ENCODE measurements at regions not wholly inside any gene's neighbourhood (a gene's known extent, or its start where the extent isn't known, plus 50 kb on each side); places are given as distances from the start of the nearest gene placed in this dataset.
A peak's percentile ranks its signal among the peaks of the same experiment; 100 is the strongest.
"Not testable (repeated sequence)": the region's sequence is repeated elsewhere in the genome, so short reads cannot be mapped to it uniquely, and the experiment has no call there.

- no peaks in the 10 kb centered on the region for H4K20me1 ChIP-seq (ENCODE audit: control insufficient read depth, extremely low read depth, insufficient read depth, low read length)
- no peaks in the 10 kb centered on the region for H3K79me2 ChIP-seq (ENCODE audit: control insufficient read depth, insufficient read depth, low read length)
- FAIRE-seq (no peak), DNase-seq (ENCODE audit: low read depth, low spot score) (no peak)
- TF ChIP-seq, protein P1, sequence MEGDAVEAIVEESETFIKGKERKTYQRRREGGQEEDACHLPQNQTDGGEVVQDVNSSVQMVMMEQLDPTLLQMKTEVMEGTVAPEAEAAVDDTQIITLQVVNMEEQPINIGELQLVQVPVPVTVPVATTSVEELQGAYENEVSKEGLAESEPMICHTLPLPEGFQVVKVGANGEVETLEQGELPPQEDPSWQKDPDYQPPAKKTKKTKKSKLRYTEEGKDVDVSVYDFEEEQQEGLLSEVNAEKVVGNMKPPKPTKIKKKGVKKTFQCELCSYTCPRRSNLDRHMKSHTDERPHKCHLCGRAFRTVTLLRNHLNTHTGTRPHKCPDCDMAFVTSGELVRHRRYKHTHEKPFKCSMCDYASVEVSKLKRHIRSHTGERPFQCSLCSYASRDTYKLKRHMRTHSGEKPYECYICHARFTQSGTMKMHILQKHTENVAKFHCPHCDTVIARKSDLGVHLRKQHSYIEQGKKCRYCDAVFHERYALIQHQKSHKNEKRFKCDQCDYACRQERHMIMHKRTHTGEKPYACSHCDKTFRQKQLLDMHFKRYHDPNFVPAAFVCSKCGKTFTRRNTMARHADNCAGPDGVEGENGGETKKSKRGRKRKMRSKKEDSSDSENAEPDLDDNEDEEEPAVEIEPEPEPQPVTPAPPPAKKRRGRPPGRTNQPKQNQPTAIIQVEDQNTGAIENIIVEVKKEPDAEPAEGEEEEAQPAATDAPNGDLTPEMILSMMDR (optimal IDR thresholded peaks at IDR 0.05 in 1 of 3, IDR thresholded peaks at IDR 0.05 in 1 of 3, conservative IDR thresholded peaks at IDR 0.05 in 1 of 3; ENCODE audit: extremely low read depth in 1 of 3, insufficient read depth in 2 of 3, low read length in 3 of 3): no peak
- TF ChIP-seq EZH2 (IDR thresholded peaks at IDR 0.05; ENCODE audit: low read length): no peak
- no peak overlapping the region for H2AFZ ChIP-seq (ENCODE audit: control insufficient read depth, low read length)
- H3K27ac ChIP-seq (ENCODE audit: control insufficient read depth, insufficient read depth, low read length): no peak overlapping the region
- no peaks in the 10 kb centered on the region for H3K36me3 ChIP-seq (ENCODE audit: control insufficient read depth in 2 of 2, extremely low read depth in 1 of 2, insufficient read depth in 2 of 2, low read length in 2 of 2)
- no peak overlapping the region for H3K4me3 ChIP-seq (ENCODE audit: control insufficient read depth in 2 of 3, extremely low read depth in 1 of 3, insufficient read depth in 2 of 3, low read depth in 1 of 3, low read length in 3 of 3)
- H3K9me1 ChIP-seq (ENCODE audit: control insufficient read depth, extremely low read depth, insufficient read depth, low read length): no peaks in the 10 kb centered on the region
- H3K27me3 ChIP-seq (ENCODE audit: control insufficient read depth, extremely low read depth, insufficient read depth, low read length): no peaks in the 10 kb centered on the region
- H3K4me2 ChIP-seq (ENCODE audit: control insufficient read depth, extremely low read depth, insufficient read depth, low read depth, low read length): no peak overlapping the region
- H3K9me3 ChIP-seq (ENCODE audit: control insufficient read depth, low read depth, low read length): no peaks in the 10 kb centered on the region
- no peaks in the 10 kb centered on the region for H3K4me1 ChIP-seq (ENCODE audit: control insufficient read depth, extremely low read depth, insufficient read depth, low read length)
- dilution Hi-C loops (cut with MboI; ENCODE audit: extremely low pct_ligation_motif_present, low sequenced_read_pairs): loop anchor here (25.0 kb wide), 1 partner anchor 561 kb away; no protein-coding TSS in a partner anchor
- H3K9ac ChIP-seq (ENCODE audit: control insufficient read depth, extremely low read depth, insufficient read depth, low read length): no peak overlapping the region
These were observed 514.8 kb downstream of the SLC6A15 start for GRCh38 chr12:84397846-84398245.

- FAIRE-seq: no peak
- Histone ChIP-seq H3K79me2 (ENCODE audit: control insufficient read depth, insufficient read depth, low read length) (no peaks in the 10 kb centered on the region), H3K9me3 (ENCODE audit: control insufficient read depth, low read depth, low read length) (no peaks in the 10 kb centered on the region), H3K4me1 (ENCODE audit: control insufficient read depth, extremely low read depth, insufficient read depth, low read length) (no peaks in the 10 kb centered on the region), H3K9me1 (ENCODE audit: control insufficient read depth, extremely low read depth, insufficient read depth, low read length) (no peaks in the 10 kb centered on the region), H3K27me3 (ENCODE audit: control insufficient read depth, extremely low read depth, insufficient read depth, low read length) (no peaks in the 10 kb centered on the region), H3K36me3 (ENCODE audit: control insufficient read depth in 2 of 2, extremely low read depth in 1 of 2, insufficient read depth in 2 of 2, low read length in 2 of 2) (no peaks in the 10 kb centered on the region), H3K4me2 (ENCODE audit: control insufficient read depth, extremely low read depth, insufficient read depth, low read depth, low read length) (no peak overlapping the region), H3K4me3 (ENCODE audit: control insufficient read depth in 2 of 3, extremely low read depth in 1 of 3, insufficient read depth in 2 of 3, low read depth in 1 of 3, low read length in 3 of 3) (no peak overlapping the region), H4K20me1 (ENCODE audit: control insufficient read depth, extremely low read depth, insufficient read depth, low read length) (no peaks in the 10 kb centered on the region), H3K27ac (ENCODE audit: control insufficient read depth, insufficient read depth, low read length) (no peak overlapping the region), H3K9ac (ENCODE audit: control insufficient read depth, extremely low read depth, insufficient read depth, low read length) (no peak overlapping the region), H2AFZ (ENCODE audit: control insufficient read depth, low read length) (no peak overlapping the region)
- dilution Hi-C loops (cut with MboI; ENCODE audit: extremely low pct_ligation_motif_present, low sequenced_read_pairs): loop anchor here (25.0 kb wide), 1 partner anchor 560 kb away; no protein-coding TSS in a partner anchor
- DNase-seq (ENCODE audit: low read depth, low spot score): no peak
- TF ChIP-seq, protein P1 (optimal IDR thresholded peaks at IDR 0.05 in 1 of 3, IDR thresholded peaks at IDR 0.05 in 1 of 3, conservative IDR thresholded peaks at IDR 0.05 in 1 of 3; ENCODE audit: extremely low read depth in 1 of 3, insufficient read depth in 2 of 3, low read length in 3 of 3): peak in 1 of 3 experiments; percentile 13
- no peak for TF ChIP-seq EZH2 (IDR thresholded peaks at IDR 0.05; ENCODE audit: low read length)
These were observed 515.3 kb downstream of the SLC6A15 start for GRCh38 chr12:84397263-84397662.

DNA sequence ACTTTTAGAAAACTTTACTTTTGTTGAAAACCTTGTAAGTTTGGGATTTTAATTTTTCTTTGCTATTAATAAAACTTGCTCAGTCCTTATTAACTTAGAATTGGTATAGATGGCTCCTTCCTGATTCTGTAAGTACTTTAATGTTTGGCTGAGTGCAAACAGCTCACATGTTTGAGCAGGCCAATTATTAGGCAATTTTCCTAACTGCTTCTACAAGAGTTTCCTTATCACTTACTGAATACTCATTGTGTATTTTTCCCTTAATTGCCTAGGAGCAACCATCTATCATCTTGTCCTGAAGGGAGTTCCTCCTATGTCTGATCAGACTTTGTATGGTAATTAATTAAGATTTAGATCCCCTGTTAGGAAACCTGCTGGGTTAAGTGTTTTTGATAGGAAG lies 521.4 kb downstream of the SLC6A15 start:
- not testable (repeated sequence) for H3K4me2 ChIP-seq (ENCODE audit: control insufficient read depth, extremely low read depth, insufficient read depth, low read depth, low read length); H3K9me3 ChIP-seq (ENCODE audit: control insufficient read depth, low read depth, low read length); FAIRE-seq; H3K9ac ChIP-seq (ENCODE audit: control insufficient read depth, extremely low read depth, insufficient read depth, low read length); H2AFZ ChIP-seq (ENCODE audit: control insufficient read depth, low read length); H3K79me2 ChIP-seq (ENCODE audit: control insufficient read depth, insufficient read depth, low read length); H4K20me1 ChIP-seq (ENCODE audit: control insufficient read depth, extremely low read depth, insufficient read depth, low read length); H3K4me1 ChIP-seq (ENCODE audit: control insufficient read depth, extremely low read depth, insufficient read depth, low read length); H3K9me1 ChIP-seq (ENCODE audit: control insufficient read depth, extremely low read depth, insufficient read depth, low read length); H3K4me3 ChIP-seq (ENCODE audit: control insufficient read depth in 2 of 3, extremely low read depth in 1 of 3, insufficient read depth in 2 of 3, low read depth in 1 of 3, low read length in 3 of 3); H3K36me3 ChIP-seq (ENCODE audit: control insufficient read depth in 2 of 2, extremely low read depth in 1 of 2, insufficient read depth in 2 of 2, low read length in 2 of 2); H3K27me3 ChIP-seq (ENCODE audit: control insufficient read depth, extremely low read depth, insufficient read depth, low read length); DNase-seq (ENCODE audit: low read depth, low spot score); H3K27ac ChIP-seq (ENCODE audit: control insufficient read depth, insufficient read depth, low read length)
- dilution Hi-C loops (cut with MboI; ENCODE audit: extremely low pct_ligation_motif_present, low sequenced_read_pairs): loop anchor here (25.0 kb wide), 1 partner anchor 554 kb away; no protein-coding TSS in a partner anchor

Data from keratinocyte (primary cell).